Fibroblast of the aortic adventitia (primary cell): ENCODE measurements at regions not wholly inside any gene's neighbourhood (a gene's known extent, or its start where the extent isn't known, plus 50 kb on each side); places are given as distances from the start of the nearest gene placed in this dataset.

Experiments used
- DNase-seq: peaks from one replicate; pipeline ENCODE4 v3.0.0-alpha.2; 2010; ENCODE audit warnings: low read depth
- H3K4me3 ChIP-seq: 2 replicates; pipeline ENCODE4 v1.5.1; 2011; ENCODE audit warnings: low read depth, mild to moderate bottlenecking, control low read depth, low read length, moderate library complexity
- TF ChIP-seq, protein P1 (sequence below): IDR thresholded peaks from 2 replicates; pipeline ENCODE4 v1.5.1; 2011; ENCODE audit warnings: mild to moderate bottlenecking, low read length, control low read depth, inconsistent platforms; ENCODE audit not compliant: insufficient read depth

DNA sequence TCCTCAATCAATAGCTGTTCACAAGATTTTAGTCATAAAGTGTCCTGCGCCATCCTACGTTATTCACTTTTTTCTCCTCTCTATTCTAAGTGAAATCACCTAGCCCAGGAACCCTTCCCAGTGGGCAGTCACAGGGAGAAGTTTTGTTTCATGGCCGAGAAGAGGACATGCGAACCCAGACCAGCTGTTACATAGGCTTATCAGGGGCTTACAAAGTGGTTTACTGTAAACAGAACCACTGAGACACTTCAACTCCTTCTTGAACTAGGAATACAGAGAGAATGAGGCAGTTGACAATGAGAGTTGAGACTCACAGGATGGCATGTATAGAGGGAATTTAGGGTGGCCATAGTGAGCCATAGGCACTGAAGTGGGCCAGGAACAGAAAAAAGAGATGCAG, 246.9 kb upstream of the GLI3 start:
- TF ChIP-seq, protein P1, sequence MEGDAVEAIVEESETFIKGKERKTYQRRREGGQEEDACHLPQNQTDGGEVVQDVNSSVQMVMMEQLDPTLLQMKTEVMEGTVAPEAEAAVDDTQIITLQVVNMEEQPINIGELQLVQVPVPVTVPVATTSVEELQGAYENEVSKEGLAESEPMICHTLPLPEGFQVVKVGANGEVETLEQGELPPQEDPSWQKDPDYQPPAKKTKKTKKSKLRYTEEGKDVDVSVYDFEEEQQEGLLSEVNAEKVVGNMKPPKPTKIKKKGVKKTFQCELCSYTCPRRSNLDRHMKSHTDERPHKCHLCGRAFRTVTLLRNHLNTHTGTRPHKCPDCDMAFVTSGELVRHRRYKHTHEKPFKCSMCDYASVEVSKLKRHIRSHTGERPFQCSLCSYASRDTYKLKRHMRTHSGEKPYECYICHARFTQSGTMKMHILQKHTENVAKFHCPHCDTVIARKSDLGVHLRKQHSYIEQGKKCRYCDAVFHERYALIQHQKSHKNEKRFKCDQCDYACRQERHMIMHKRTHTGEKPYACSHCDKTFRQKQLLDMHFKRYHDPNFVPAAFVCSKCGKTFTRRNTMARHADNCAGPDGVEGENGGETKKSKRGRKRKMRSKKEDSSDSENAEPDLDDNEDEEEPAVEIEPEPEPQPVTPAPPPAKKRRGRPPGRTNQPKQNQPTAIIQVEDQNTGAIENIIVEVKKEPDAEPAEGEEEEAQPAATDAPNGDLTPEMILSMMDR, result no peak
- H3K4me3 ChIP-seq, result no peak overlapping the region
- no peak for DNase-seq

DNA sequence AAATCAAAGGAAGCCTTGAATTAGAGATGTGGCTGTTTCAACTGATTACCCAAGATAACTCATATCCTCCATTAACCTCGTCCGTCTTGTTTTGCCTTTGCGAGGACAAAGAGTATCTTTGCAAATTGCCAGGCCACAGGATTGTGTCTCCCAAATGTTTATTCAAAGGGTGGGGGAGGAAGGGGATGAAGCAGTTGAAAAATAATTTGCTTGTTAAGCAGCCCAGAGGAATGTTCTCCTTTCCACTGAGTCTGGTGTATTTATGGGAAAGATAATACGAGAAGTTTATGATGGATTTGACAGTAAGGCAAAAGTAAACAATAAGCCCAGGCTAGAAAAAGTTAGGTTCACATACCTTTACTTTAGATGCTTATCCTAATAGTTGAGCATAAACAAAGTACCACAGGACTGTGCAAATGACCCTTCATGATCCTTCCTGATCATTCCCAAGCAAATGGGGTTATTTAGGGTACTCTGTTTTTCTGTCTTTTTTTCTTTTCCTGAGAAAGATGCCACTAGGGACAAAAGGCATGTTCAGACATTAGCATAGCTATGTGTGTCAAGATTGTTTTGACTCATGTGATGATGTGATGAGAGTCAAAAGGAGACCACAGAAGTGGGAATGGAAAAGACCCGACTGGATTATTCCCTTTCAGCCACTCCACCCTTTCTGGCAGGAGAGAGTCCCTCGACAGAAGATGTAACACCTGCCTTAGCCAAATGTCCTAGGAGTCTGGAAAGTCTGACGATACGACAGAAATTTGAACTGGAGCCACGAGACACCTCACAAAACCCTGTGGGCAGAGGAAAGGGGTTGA, 243.0 kb upstream of the GLI3 start:
- TF ChIP-seq, protein P1, result no peak
- no peak overlapping the region for H3K4me3 ChIP-seq
- no peak for DNase-seq

DNA sequence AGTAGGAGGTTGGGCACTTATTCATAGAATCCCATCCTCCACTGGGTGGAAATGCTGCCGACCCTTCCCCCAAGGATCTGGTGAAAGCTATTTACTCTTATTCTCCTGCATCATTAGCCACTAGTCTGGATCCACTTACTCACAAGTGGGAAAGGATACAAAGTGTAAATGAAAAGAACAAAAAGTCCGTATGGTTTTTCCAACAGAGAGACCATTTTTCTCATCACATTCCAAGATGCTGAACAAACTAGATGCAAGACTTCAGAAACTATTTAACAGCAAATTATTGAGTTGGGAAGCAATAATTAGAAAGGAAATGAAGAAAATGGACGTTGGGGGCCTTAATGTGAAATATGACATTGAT, 242.4 kb upstream of the GLI3 start:
- H3K4me3 ChIP-seq, result no peak overlapping the region
- no peak for DNase-seq
- TF ChIP-seq, protein P1, result no peak

DNA sequence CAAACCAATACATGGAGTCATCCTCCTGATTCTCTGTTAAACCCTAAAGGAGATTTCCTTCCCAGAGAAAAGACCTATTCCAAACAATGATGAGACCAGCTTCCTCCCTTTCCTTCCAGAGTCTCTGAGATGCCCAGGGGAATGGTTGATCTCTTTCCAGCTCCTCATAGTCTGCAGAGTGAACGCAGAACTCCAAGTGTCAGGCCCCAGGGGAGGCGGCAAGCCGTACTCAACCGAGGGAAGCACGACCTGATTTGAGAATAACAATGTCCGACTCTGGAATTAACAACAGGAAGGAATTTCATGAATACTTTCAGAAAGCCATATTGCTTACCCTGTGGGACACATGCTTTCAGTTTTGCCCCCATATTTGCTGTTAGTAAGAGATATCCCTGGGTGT, 241.7 kb upstream of the GLI3 start:
- TF ChIP-seq, protein P1, result no peak
- DNase-seq, result no peak

DNA sequence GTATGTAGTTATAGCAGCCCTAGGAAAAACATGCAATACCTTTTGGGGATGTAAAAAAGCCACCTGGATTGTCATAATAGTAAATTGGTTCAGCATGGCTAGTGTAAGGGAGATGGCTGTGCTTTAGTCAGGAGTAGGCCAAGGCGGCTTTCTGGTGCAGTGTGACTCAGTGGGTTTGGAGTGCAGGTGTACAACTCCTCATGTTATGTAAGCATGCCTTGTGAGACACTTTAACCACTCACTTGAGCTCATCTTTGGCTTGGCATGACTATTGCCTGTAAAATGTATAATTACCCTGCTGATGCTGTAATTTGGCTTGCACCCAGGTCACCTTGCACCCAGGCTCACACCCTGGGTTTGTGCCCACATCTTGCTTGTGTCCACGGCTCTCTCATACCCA, 239.2 kb upstream of the GLI3 start:
- H3K4me3 ChIP-seq, result no peak overlapping the region
- TF ChIP-seq, protein P1, result no peak
- no peak for DNase-seq

More for the DNA sequence above, 241.7 kb upstream of the GLI3 start:
- no peak overlapping the region for H3K4me3 ChIP-seq

DNA sequence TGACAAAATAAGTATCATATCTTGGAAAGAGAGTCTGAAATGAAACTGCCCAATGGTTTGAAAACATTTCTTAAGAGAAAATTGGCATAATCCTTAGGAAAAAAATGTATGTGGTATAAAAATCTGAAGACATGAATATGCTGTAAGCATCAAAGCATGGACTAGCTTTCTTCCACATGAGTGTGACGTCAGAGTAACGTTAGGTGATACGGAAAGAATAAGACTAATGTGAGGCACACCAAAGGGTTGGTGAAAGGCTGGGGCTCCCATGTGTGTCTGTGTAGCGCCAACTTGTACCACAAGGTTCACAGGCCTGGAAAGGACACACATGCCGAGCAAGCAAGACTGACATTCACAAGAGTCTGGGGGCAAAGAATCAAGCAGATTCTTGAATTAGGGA, 238.1 kb upstream of the GLI3 start:
- H3K4me3 ChIP-seq, result no peak overlapping the region
- DNase-seq, result no peak
- TF ChIP-seq, protein P1, result no peak

DNA sequence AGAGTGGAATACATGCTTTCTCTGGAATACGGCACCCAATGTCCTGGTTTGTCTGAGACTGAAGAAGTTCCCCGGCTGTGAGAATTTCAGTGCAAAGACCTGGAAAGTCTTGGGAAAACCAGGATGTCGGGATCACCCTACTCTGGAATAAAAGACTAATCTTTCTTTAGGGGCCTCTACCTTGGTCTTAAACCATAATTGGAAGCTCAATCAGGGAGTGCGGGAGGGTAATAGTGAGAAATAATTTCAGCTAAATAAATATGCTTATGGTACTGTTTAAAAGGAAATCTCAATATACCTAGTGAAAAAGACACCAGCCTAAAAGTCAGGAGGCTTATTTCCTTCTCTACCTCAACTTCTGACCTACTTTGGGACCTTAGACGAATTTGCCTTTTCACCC, 236.1 kb upstream of the GLI3 start:
- TF ChIP-seq, protein P1, result no peak
- H3K4me3 ChIP-seq, result no peak overlapping the region
- DNase-seq, result no peak
